Astrocyte (in vitro differentiated cells and primary cell): ENCODE measurements at regions not wholly inside any gene's neighbourhood (a gene's known extent, or its start where the extent isn't known, plus 50 kb on each side); places are given as distances from the start of the nearest gene placed in this dataset.

Source experiments
- EZH2 ChIP-seq: IDR thresholded peaks from 2 replicates; pipeline ENCODE4 v1.6.1; 2012; ENCODE audit warnings: mild to moderate bottlenecking, low read length, inconsistent platforms; ENCODE audit not compliant: insufficient read depth
- TF ChIP-seq, protein P1 (sequence below): IDR thresholded peaks from 2 replicates; pipeline ENCODE4 v1.5.1; 2011; ENCODE audit warnings: low read depth, mild to moderate bottlenecking, inconsistent platforms, low read length, moderate library complexity; ENCODE audit not compliant: insufficient read depth

- TF ChIP-seq, protein P1, sequence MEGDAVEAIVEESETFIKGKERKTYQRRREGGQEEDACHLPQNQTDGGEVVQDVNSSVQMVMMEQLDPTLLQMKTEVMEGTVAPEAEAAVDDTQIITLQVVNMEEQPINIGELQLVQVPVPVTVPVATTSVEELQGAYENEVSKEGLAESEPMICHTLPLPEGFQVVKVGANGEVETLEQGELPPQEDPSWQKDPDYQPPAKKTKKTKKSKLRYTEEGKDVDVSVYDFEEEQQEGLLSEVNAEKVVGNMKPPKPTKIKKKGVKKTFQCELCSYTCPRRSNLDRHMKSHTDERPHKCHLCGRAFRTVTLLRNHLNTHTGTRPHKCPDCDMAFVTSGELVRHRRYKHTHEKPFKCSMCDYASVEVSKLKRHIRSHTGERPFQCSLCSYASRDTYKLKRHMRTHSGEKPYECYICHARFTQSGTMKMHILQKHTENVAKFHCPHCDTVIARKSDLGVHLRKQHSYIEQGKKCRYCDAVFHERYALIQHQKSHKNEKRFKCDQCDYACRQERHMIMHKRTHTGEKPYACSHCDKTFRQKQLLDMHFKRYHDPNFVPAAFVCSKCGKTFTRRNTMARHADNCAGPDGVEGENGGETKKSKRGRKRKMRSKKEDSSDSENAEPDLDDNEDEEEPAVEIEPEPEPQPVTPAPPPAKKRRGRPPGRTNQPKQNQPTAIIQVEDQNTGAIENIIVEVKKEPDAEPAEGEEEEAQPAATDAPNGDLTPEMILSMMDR, result no peak
- no peak for TF ChIP-seq EZH2
These were observed 132.1 kb upstream of the KLF12 start for GRCh38 chr13:74266309-74266708.
